SK-N-SH (cell line): ENCODE measurements at regions not wholly inside any gene's neighbourhood (a gene's known extent, or its start where the extent isn't known, plus 50 kb on each side); places are given as distances from the start of the nearest gene placed in this dataset.
A peak's percentile ranks its signal among the peaks of the same experiment; 100 is the strongest.

ENCODE experiments used
- CTCF ChIA-PET: fragments of 300-600, 350-600 bp; formaldehyde crosslinking; extraction: SDS; loops from one replicate; lab custom pipeline; 2021; lab: Yijun Ruan, JAX
- POLR2A ChIA-PET: fragments of 350-600 bp; sonication (Branson Sonifier 250); formaldehyde crosslinking; extraction: SDS; loops from one replicate; lab custom pipeline; 2020; ENCODE audit warnings: antibody characterized with exemption, inconsistent platforms; lab: Yijun Ruan, JAX
- DNase-seq: peaks from one replicate; pipeline ENCODE4 v3.0.0; 2012
- H2AFZ ChIP-seq: fragments of 200-600 bp; sonication (generic); 2 replicates; pipeline ENCODE4 v1.8.1; 2016; ENCODE audit warnings: antibody characterized with exemption, mild to moderate bottlenecking, low read depth
- H3F3A ChIP-seq: fragments of 200-600 bp; sonication (generic); replicated peaks from 2 replicates; pipeline ENCODE3; 2016; ENCODE audit warnings: antibody characterized with exemption, mild to moderate bottlenecking; ENCODE audit not compliant: insufficient read depth
- H3K27ac ChIP-seq, 2 experiments: fragments of 200-500 bp in 1 of 2; fragments of 200-600 bp in 1 of 2; sonication (Bioruptor generic) in 1 of 2; sonication (generic), shearing (Covaris generic) in 1 of 2; 2 replicates each; pipeline versions ENCODE4 v1.5.1 to v1.6.1; 2014 to 2016; ENCODE audit warnings: low read depth in 2 of 2, inconsistent platforms in 1 of 2, low read length in 1 of 2, mild to moderate bottlenecking in 1 of 2, mixed read lengths in 1 of 2
- H3K27me3 ChIP-seq: fragments of 200-600 bp; sonication (generic), shearing (Covaris generic); 2 replicates; pipeline ENCODE4 v1.6.1; 2016; ENCODE audit warnings: mixed run types; ENCODE audit not compliant: insufficient read depth
- H3K36me3 ChIP-seq, 2 experiments: fragments of 200-500 bp in 1 of 2; fragments of 200-600 bp in 1 of 2; sonication (Bioruptor generic) in 1 of 2; sonication (generic) in 1 of 2; replicated peaks in 1 of 2; 2 replicates each; pipeline versions ENCODE3 to v1.5.1; 2014 to 2016; ENCODE audit warnings: low read length in 1 of 2, mild to moderate bottlenecking in 1 of 2; ENCODE audit not compliant: insufficient read depth in 2 of 2, control insufficient read depth in 1 of 2
- H3K4me1 ChIP-seq, 2 experiments: fragments of 200-500 bp in 1 of 2; fragments of 200-600 bp in 1 of 2; sonication (Bioruptor generic) in 1 of 2; sonication (generic), shearing (Covaris generic) in 1 of 2; 2 replicates each; pipeline versions ENCODE4 v1.5.1 to v1.6.1; 2014 to 2016; ENCODE audit warnings: low read depth in 1 of 2, low read length in 1 of 2, mixed run types in 1 of 2; ENCODE audit not compliant: insufficient read depth in 2 of 2, control insufficient read depth in 1 of 2
- H3K4me2 ChIP-seq: fragments of 200-600 bp; sonication (generic), shearing (Covaris generic); 2 replicates; pipeline ENCODE4 v1.6.1; 2017; ENCODE audit warnings: mixed run types
- H3K4me3 ChIP-seq, 2 experiments: fragments of 200-500 bp in 1 of 2; fragments of 200-600 bp in 1 of 2; sonication (Bioruptor generic) in 1 of 2; sonication (generic), shearing (Covaris generic) in 1 of 2; 2 replicates each; pipeline versions ENCODE4 v1.5.1 to v1.8.1; 2014 to 2016; ENCODE audit warnings: low read depth in 2 of 2, inconsistent platforms in 1 of 2, low read length in 1 of 2, mild to moderate bottlenecking in 1 of 2, mixed read lengths in 1 of 2, moderate library complexity in 1 of 2
- H3K79me2 ChIP-seq: fragments of 200-600 bp; sonication (generic); 2 replicates; pipeline ENCODE4 v1.8.1; 2017; ENCODE audit warnings: mild to moderate bottlenecking; ENCODE audit not compliant: insufficient read depth
- H3K9ac ChIP-seq: fragments of 200-600 bp; sonication (generic); 2 replicates; pipeline ENCODE4 v1.6.1; 2017; ENCODE audit warnings: mixed run types
- H3K9me2 ChIP-seq: fragments of 200-600 bp; sonication (generic); 2 replicates; pipeline ENCODE4 v1.6.1; 2017; ENCODE audit warnings: mixed run types
- H3K9me3 ChIP-seq: fragments of 200-600 bp; sonication (generic); 2 replicates; pipeline ENCODE4 v1.6.1; 2017; ENCODE audit warnings: mixed run types, mild to moderate bottlenecking, moderate library complexity
- H4K20me1 ChIP-seq: fragments of 200-600 bp; sonication (generic); 2 replicates; pipeline ENCODE4 v1.6.1; 2017; ENCODE audit warnings: mild to moderate bottlenecking, mixed run types; ENCODE audit not compliant: insufficient read depth
- ELF1 ChIP-seq: IDR thresholded peaks from 2 replicates; pipeline ENCODE4 v1.4.0; 2012
- EP300 ChIP-seq, 2 experiments: IDR thresholded peaks; 2 replicates each; pipeline versions ENCODE4 v1.4.0 to v1.6.1; 2012; ENCODE audit warnings: borderline replicate concordance in 1 of 2, low read depth in 1 of 2, low read length in 1 of 2
- EZH2phosphoT487 ChIP-seq: fragments of 200-600 bp; sonication (generic); IDR thresholded peaks from 2 replicates; pipeline ENCODE4 v1.6.1; 2017; ENCODE audit warnings: low read depth, mixed run types, mild to moderate bottlenecking, antibody characterized with exemption, moderate library complexity, borderline replicate concordance
- FOXJ3 ChIP-seq: sonication (generic); formaldehyde crosslinking; IDR thresholded peaks from 2 replicates; pipeline ENCODE4 v1.5.1; 2020; ENCODE audit warnings: mild to moderate bottlenecking, missing genetic modification reagents
- FOXM1 ChIP-seq: IDR thresholded peaks from 2 replicates; pipeline ENCODE4 v1.4.0; 2012; ENCODE audit warnings: low read depth, mild to moderate bottlenecking
- GABPA ChIP-seq: IDR thresholded peaks from 2 replicates; pipeline ENCODE4 v1.4.0; 2012; ENCODE audit warnings: low read depth, mild to moderate bottlenecking
- MEF2A ChIP-seq: IDR thresholded peaks from 2 replicates; pipeline ENCODE4 v1.4.0; 2012; ENCODE audit warnings: low read depth, borderline replicate concordance
- POLR2AphosphoS5 ChIP-seq: IDR thresholded peaks from 2 replicates; pipeline ENCODE4 v1.6.1; 2012; ENCODE audit warnings: low read depth, low read length
- RAD21 ChIP-seq: IDR thresholded peaks from 2 replicates; pipeline ENCODE4 v1.6.1; 2012; ENCODE audit warnings: mild to moderate bottlenecking, low read length
- RCOR1 ChIP-seq: fragments of 150-350 bp; IDR thresholded peaks from 2 replicates; pipeline ENCODE4 v1.6.1; 2017; ENCODE audit warnings: antibody characterized with exemption, low read length
- RXRA ChIP-seq: IDR thresholded peaks from 2 replicates; pipeline ENCODE4 v1.4.0; 2012; ENCODE audit warnings: low read depth, mild to moderate bottlenecking, borderline replicate concordance
- SMC3 ChIP-seq: IDR thresholded peaks from 2 replicates; pipeline ENCODE4 v1.6.1; 2012; ENCODE audit warnings: low read depth, low read length, improper control_type of control experiment
- TAF1 ChIP-seq: IDR thresholded peaks from 2 replicates; pipeline ENCODE4 v1.6.1; 2012; ENCODE audit warnings: low read depth, mild to moderate bottlenecking, low read length, moderate library complexity, borderline replicate concordance
- YY1 ChIP-seq: IDR thresholded peaks from 2 replicates; pipeline ENCODE4 v1.4.0; 2012; ENCODE audit warnings: low read depth, mild to moderate bottlenecking
- WGBS: methylation state at CpG from one replicate; pipeline ENCODE4 v1.1.6; 2017; ENCODE audit warnings: low lambda C conversion rate; 5-methylcytosine and 5-hydroxymethylcytosine counted together
- TF ChIP-seq, protein P1 (sequence below): fragments of 200-600 bp; sonication (generic); IDR thresholded peaks from 2 replicates; pipeline ENCODE4 v1.6.1; 2017; ENCODE audit warnings: antibody characterized with exemption, mild to moderate bottlenecking, moderate library complexity
- TF ChIP-seq, protein P2 (sequence below): IDR thresholded peaks from 2 replicates; pipeline ENCODE4 v1.4.0; 2012; ENCODE audit warnings: low read depth
- TF ChIP-seq, protein P3 (sequence below): IDR thresholded peaks from 2 replicates; pipeline ENCODE4; 2012

DNA sequence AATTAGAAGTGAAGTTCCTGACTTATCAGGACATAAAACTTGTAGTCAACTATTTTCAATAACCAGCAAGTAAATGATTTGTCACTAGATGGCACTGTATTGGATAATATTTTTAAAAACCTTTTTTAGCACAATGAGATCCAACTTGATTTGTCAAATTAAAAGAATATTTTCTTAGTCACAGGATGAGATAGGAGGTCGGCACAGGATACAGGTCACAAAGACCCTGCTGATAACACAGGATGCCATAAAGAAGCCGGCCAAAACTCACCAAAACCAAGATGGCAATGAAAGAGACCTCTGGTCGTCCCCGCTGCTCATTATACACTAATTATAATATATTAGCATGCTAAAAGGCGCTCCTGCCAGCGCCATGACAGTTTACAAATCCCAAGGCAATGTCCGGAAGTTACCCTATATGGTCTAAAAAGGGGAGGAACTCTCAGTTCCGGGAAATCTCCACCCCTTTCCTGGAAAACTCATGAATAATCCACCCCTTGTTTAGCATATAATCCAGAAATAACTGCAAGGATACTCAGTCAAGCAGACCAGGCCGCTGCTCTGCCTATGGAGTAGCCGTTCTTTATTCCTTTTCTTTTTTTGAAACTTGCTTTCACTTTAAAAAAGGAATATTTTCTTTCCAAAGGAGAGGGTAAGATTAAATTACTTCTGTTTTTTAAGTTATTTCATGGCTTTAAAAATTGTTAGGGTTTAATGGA lies 255.7 kb upstream of the MKLN1 start:
- Histone ChIP-seq H3K9me2 (no peaks in the 10 kb centered on the region), H3K4me2 (peak overlapping the region; percentile 52), H3K9me3 (no peaks in the 10 kb centered on the region), H3K4me1 (peaks cover 12 to 34% of the 10 kb centered on the region in 2 experiments), H3K79me2 (peaks cover 53% of the 10 kb centered on the region), H3K27ac (peak overlapping the region; percentile 89 to 91), H3K36me3 (peaks cover 0 to 22% of the 10 kb centered on the region in 2 experiments), H3K27me3 (no peaks in the 10 kb centered on the region), H3F3A (peaks cover 42% of the 10 kb centered on the region), H3K9ac (peak overlapping the region; percentile 64), H2AFZ (peak overlapping the region; percentile 68), H3K4me3 (peak overlapping the region; percentile 37 to 38; a peak in 3 of 4 replicates), H4K20me1 (no peaks in the 10 kb centered on the region; the same call in 1 of the 2 replicates)
- ChIA-PET POLR2A (no interaction called here), CTCF (interaction anchor here (0.7 to 6.2 kb wide), 13 partner anchors 17 to 447 kb away, joined by 3 to 68 read pairs (median 4); no protein-coding TSS in a partner anchor)
- peak; percentile 37 for DNase-seq
- TF ChIP-seq RAD21 (peak; percentile 45), RCOR1 (0 out of 2 replicates have a peak, but pooled peaks have one; percentile 23), SMC3 (0 out of 2 replicates have a peak, but pooled peaks have one; percentile 7), FOXJ3 (CRISPR knock-in tag) (no peak), YY1 (peak; percentile 73), POLR2AphosphoS5 (peak; percentile 42; the same call in 1 of the 2 replicates), GABPA (no peak), EP300 (IDR thresholded peaks at IDR 0.05; ENCODE audit: borderline replicate concordance in 1 of 2, low read depth in 1 of 2, low read length in 1 of 2) (no peak), EZH2phosphoT487 (no peak), TAF1 (0 out of 2 replicates have a peak, but pooled peaks have one; percentile 44)
- TF ChIP-seq, protein P1, sequence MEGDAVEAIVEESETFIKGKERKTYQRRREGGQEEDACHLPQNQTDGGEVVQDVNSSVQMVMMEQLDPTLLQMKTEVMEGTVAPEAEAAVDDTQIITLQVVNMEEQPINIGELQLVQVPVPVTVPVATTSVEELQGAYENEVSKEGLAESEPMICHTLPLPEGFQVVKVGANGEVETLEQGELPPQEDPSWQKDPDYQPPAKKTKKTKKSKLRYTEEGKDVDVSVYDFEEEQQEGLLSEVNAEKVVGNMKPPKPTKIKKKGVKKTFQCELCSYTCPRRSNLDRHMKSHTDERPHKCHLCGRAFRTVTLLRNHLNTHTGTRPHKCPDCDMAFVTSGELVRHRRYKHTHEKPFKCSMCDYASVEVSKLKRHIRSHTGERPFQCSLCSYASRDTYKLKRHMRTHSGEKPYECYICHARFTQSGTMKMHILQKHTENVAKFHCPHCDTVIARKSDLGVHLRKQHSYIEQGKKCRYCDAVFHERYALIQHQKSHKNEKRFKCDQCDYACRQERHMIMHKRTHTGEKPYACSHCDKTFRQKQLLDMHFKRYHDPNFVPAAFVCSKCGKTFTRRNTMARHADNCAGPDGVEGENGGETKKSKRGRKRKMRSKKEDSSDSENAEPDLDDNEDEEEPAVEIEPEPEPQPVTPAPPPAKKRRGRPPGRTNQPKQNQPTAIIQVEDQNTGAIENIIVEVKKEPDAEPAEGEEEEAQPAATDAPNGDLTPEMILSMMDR, result peak; percentile 87
- TF ChIP-seq, protein P2, sequence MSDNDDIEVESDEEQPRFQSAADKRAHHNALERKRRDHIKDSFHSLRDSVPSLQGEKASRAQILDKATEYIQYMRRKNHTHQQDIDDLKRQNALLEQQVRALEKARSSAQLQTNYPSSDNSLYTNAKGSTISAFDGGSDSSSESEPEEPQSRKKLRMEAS, result peak; percentile 50; the same call in 1 of the 2 replicates
- WGBS, result 31% methylated on average over 10 of the region's 10 CpGs

DNA sequence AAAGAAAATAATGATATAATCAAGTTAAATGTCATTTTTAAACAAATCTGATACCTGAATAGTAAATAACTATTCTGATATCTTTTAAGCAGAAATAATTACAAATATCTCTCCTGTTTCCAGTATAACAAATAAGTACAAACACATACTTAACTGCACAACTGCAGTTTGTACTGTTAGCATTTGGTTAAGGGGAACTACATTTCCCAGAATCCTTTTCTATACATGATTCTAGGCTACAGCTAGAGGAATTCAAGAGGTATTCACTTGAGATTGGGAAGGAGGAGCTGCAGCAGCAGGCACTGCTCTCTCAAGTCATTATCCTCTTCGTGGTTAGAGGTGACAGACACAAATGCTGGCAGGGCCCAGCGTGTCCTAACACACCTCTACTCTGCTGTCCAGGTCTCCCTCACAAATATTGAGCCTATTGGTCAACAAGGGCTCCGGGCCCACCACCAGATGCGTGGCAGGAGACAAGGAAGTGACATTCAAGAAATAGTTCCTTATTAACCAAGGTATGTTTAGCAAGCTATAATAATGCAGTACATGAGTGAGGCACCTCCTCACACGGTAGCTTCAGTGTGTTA lies 255.1 kb upstream of the MKLN1 start:
- peaks cover 48% of the 10 kb centered on the region for H3F3A ChIP-seq
- no peaks in the 10 kb centered on the region for H3K9me3 ChIP-seq
- peak overlapping the region; percentile 52 for H3K4me2 ChIP-seq
- H3K4me3 ChIP-seq, result peak overlapping the region; percentile 23 to 37; a peak in 3 of 4 replicates
- 96% methylated on average over 5 of the region's 5 CpGs for WGBS
- peaks cover 13 to 34% of the 10 kb centered on the region in 2 experiments for H3K4me1 ChIP-seq
- peak overlapping the region; percentile 64 for H3K9ac ChIP-seq
- H3K79me2 ChIP-seq, result peaks cover 58% of the 10 kb centered on the region
- POLR2A ChIA-PET, result interaction anchor here (0.9 kb wide), 1 partner anchor 255 kb away, joined by 3 read pairs; the partner anchor contains the start of gene MKLN1
- H3K27ac ChIP-seq, result peak overlapping the region; percentile 89 to 91
- no peaks in the 10 kb centered on the region; the same call in 1 of the 2 replicates for H4K20me1 ChIP-seq
- CTCF ChIA-PET, result interaction anchor here (0.7 to 4.4 kb wide), 9 partner anchors 20 to 447 kb away, joined by 3 to 32 read pairs (median 4); no protein-coding TSS in a partner anchor
- no peak for DNase-seq
- peaks cover 0 to 22% of the 10 kb centered on the region in 2 experiments for H3K36me3 ChIP-seq
- H2AFZ ChIP-seq, result peak overlapping the region; percentile 68; the same call in 1 of the 2 replicates
- H3K27me3 ChIP-seq, result no peaks in the 10 kb centered on the region
- H3K9me2 ChIP-seq, result no peaks in the 10 kb centered on the region
- TF ChIP-seq EP300 (IDR thresholded peaks at IDR 0.05; ENCODE audit: borderline replicate concordance in 1 of 2, low read depth in 1 of 2, low read length in 1 of 2) (no peak), MEF2A (no peak), POLR2AphosphoS5 (no peak), TAF1 (no peak), RAD21 (no peak), FOXJ3 (CRISPR knock-in tag) (no peak), YY1 (no peak), FOXM1 (no peak), ELF1 (no peak), RXRA (no peak)
- TF ChIP-seq, protein P3, sequence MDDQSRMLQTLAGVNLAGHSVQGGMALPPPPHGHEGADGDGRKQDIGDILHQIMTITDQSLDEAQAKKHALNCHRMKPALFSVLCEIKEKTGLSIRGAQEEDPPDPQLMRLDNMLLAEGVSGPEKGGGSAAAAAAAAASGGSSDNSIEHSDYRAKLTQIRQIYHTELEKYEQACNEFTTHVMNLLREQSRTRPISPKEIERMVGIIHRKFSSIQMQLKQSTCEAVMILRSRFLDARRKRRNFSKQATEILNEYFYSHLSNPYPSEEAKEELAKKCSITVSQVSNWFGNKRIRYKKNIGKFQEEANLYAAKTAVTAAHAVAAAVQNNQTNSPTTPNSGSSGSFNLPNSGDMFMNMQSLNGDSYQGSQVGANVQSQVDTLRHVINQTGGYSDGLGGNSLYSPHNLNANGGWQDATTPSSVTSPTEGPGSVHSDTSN, result no peak
- TF ChIP-seq, protein P1, result no peak
- TF ChIP-seq, protein P2, result no peak
